Activated CD4-positive, alpha-beta T cell treated with anti-CD3 and anti-CD28 coated beads, Interleukin-2, Interleukin-4, amounts not matched to agents 100 ng/mL and 50 ng/mL, durations not matched to agents 16 hours and 8 hours (primary cell): ENCODE measurements at regions not wholly inside any gene's neighbourhood (a gene's known extent, or its start where the extent isn't known, plus 50 kb on each side); places are given as distances from the start of the nearest gene placed in this dataset.

Source experiments
- DNase-seq: peaks from one replicate; pipeline ENCODE4 v3.0.0-alpha.2; 2020; ENCODE audit warnings: low spot score

- DNase-seq = no peak
Measured at GRCh38 chr15:61742591-61742990, 317.7 kb downstream of the VPS13C start.

- DNase-seq = no peak
Measured at GRCh38 chr15:61736790-61737189, 323.5 kb downstream of the VPS13C start.

GRCh38 chr15:61731099-61731498 is 329.1 kb downstream of the VPS13C start:
- no peak for DNase-seq

GRCh38 chr15:61729646-61730045 is 330.6 kb downstream of the VPS13C start:
- DNase-seq = no peak

- no peak for DNase-seq
Measured at GRCh38 chr15:61726166-61726565, 334.1 kb downstream of the VPS13C start.

GRCh38 chr15:61725251-61725650 is 335.0 kb downstream of the VPS13C start:
- no peak for DNase-seq

GRCh38 chr15:61724251-61724939 is 335.9 kb downstream of the VPS13C start:
- no peak for DNase-seq

- no peak for DNase-seq
Measured at GRCh38 chr15:61721418-61721817, 338.8 kb downstream of the VPS13C start.

GRCh38 chr15:61720197-61720704 is 340.0 kb downstream of the VPS13C start:
- DNase-seq = no peak

GRCh38 chr15:61715082-61715481 is 345.2 kb downstream of the VPS13C start:
- DNase-seq = no peak

GRCh38 chr15:61712129-61712759 is 348.0 kb downstream of the VPS13C start:
- DNase-seq = no peak

- no peak for DNase-seq
Measured at GRCh38 chr15:61702224-61703020, 357.8 kb downstream of the VPS13C start.

GRCh38 chr15:61701455-61701854 is 358.8 kb downstream of the VPS13C start:
- no peak for DNase-seq

- DNase-seq = no peak
Measured at GRCh38 chr15:61700803-61701202, 359.4 kb downstream of the VPS13C start.

- no peak for DNase-seq
Measured at GRCh38 chr15:61697796-61698195, 362.5 kb downstream of the VPS13C start.

- DNase-seq = no peak
Measured at GRCh38 chr15:61689067-61689466, 371.2 kb downstream of the VPS13C start.

- DNase-seq = no peak
Measured at GRCh38 chr15:61687651-61688050, 372.6 kb downstream of the VPS13C start.

GRCh38 chr15:61687124-61687523 is 373.1 kb downstream of the VPS13C start:
- DNase-seq = no peak

- no peak for DNase-seq
Measured at GRCh38 chr15:61685971-61686370, 374.3 kb downstream of the VPS13C start.

GRCh38 chr15:61685534-61685933 is 374.7 kb downstream of the VPS13C start:
- DNase-seq = no peak

- no peak for DNase-seq
Measured at GRCh38 chr15:61684749-61685467, 375.3 kb downstream of the VPS13C start.
